ENCODE measurements at regions not wholly inside any gene's neighbourhood (a gene's known extent, or its start where the extent isn't known, plus 50 kb on each side); places are given as distances from the start of the nearest gene placed in this dataset.

GRCh38 chr11:38416141-38416540 lies 1818.1 kb upstream of the RAG2 start:
- H3K4me3 ChIP-seq (ENCODE audit: low read depth, low read length): no peak overlapping the region
- no peak for DNase-seq (ENCODE audit: low read depth)
- TF ChIP-seq, protein P1, sequence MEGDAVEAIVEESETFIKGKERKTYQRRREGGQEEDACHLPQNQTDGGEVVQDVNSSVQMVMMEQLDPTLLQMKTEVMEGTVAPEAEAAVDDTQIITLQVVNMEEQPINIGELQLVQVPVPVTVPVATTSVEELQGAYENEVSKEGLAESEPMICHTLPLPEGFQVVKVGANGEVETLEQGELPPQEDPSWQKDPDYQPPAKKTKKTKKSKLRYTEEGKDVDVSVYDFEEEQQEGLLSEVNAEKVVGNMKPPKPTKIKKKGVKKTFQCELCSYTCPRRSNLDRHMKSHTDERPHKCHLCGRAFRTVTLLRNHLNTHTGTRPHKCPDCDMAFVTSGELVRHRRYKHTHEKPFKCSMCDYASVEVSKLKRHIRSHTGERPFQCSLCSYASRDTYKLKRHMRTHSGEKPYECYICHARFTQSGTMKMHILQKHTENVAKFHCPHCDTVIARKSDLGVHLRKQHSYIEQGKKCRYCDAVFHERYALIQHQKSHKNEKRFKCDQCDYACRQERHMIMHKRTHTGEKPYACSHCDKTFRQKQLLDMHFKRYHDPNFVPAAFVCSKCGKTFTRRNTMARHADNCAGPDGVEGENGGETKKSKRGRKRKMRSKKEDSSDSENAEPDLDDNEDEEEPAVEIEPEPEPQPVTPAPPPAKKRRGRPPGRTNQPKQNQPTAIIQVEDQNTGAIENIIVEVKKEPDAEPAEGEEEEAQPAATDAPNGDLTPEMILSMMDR (conservative IDR thresholded peaks at IDR 0.05; ENCODE audit: low read depth, low read length): no peak

DNA sequence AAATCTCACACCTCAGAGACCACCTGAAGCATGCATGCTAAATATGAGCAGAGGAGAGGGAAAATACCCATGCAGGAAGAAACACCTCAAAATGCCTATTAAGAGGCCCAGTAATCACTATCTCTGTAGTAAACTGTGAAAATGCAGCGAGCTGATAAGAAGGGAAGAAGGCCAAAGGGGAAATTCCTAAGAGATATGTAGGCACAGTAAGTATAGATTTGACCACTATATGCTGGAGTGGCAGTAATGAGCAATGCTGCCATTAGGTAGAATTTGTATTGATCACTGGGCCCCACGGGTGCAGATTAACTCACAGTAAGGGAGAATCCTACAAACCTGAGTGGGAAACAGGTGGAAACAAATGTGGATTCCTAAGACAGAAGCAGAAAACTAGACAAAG lies 1813.1 kb upstream of the RAG2 start:
- no peak overlapping the region for H3K4me3 ChIP-seq (ENCODE audit: low read depth, low read length)
- DNase-seq (ENCODE audit: low read depth): no peak
- TF ChIP-seq, protein P1 (conservative IDR thresholded peaks at IDR 0.05; ENCODE audit: low read depth, low read length): no peak

- TF ChIP-seq, protein P1 (conservative IDR thresholded peaks at IDR 0.05; ENCODE audit: low read depth, low read length): no peak
- no peak for DNase-seq (ENCODE audit: low read depth)
- no peak overlapping the region for H3K4me3 ChIP-seq (ENCODE audit: low read depth, low read length)
Observed at GRCh38 chr11:38402063-38402462, 1804.0 kb upstream of the RAG2 start.

- DNase-seq (ENCODE audit: low read depth): no peak
- H3K4me3 ChIP-seq (ENCODE audit: low read depth, low read length): no peak overlapping the region
- TF ChIP-seq, protein P1 (conservative IDR thresholded peaks at IDR 0.05; ENCODE audit: low read depth, low read length): no peak
Observed at GRCh38 chr11:38392176-38392575, 1794.1 kb upstream of the RAG2 start.

DNA sequence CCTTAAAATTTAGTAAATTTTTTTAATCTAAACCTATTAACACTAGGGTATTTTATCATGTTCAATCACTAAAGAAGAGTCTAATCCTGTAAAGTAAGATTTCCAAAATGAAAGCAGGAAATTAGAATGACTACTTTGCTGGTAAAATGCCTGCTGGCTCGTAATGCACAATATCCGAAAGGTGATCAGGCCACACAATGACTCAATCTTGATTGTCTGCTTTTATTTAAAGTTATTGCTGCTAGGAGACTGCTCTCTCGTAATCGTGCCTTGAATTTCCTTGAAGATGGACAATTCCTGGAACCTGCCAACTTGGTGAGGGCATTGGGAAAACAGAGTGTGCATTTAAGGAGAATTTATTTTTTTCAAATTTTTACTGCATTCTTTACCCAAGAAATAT lies 1786.5 kb upstream of the RAG2 start:
- DNase-seq (ENCODE audit: low read depth): no peak
- TF ChIP-seq, protein P1 (conservative IDR thresholded peaks at IDR 0.05; ENCODE audit: low read depth, low read length): no peak
- H3K4me3 ChIP-seq (ENCODE audit: low read depth, low read length): no peak overlapping the region

- no peak for DNase-seq (ENCODE audit: low read depth)
- H3K4me3 ChIP-seq (ENCODE audit: low read depth, low read length): no peak overlapping the region
- TF ChIP-seq, protein P1 (conservative IDR thresholded peaks at IDR 0.05; ENCODE audit: low read depth, low read length): no peak
Observed at GRCh38 chr11:38365274-38365673, 1767.2 kb upstream of the RAG2 start.

- DNase-seq (ENCODE audit: low read depth): no peak
- H3K4me3 ChIP-seq (ENCODE audit: low read depth, low read length): no peak overlapping the region
- TF ChIP-seq, protein P1 (conservative IDR thresholded peaks at IDR 0.05; ENCODE audit: low read depth, low read length): no peak
Observed at GRCh38 chr11:38356255-38356654, 1758.2 kb upstream of the RAG2 start.
